22Rv1 (cell line): ENCODE measurements at regions not wholly inside any gene's neighbourhood (a gene's known extent, or its start where the extent isn't known, plus 50 kb on each side); places are given as distances from the start of the nearest gene placed in this dataset.
"Not testable (repeated sequence)": the region's sequence is repeated elsewhere in the genome, so short reads cannot be mapped to it uniquely, and the experiment has no call there.

Source experiments
- CTCF ChIP-seq: fragments of 450-650 bp; IDR thresholded peaks from 2 replicates; pipeline ENCODE4 v1.5.1; 2017; ENCODE audit warnings: mild to moderate bottlenecking
- ZFX ChIP-seq: fragments of 450-650 bp; IDR thresholded peaks from 2 replicates; pipeline ENCODE4 v1.6.1; 2017; ENCODE audit warnings: antibody characterized with exemption, borderline replicate concordance

- TF ChIP-seq CTCF, ZFX: not testable (repeated sequence)
These were observed 797.3 kb downstream of the KCNA4 start for GRCh38 chr11:29219531-29219930.
